Psoas muscle (tissue), 7 donors: ENCODE measurements at regions not wholly inside any gene's neighbourhood (a gene's known extent, or its start where the extent isn't known, plus 50 kb on each side); places are given as distances from the start of the nearest gene placed in this dataset.

Experiments used
- ATAC-seq, 4 donors: fragments of 200-7000 bp; cut with Tn5 transposase; one replicate each; pipeline ENCODE4 v1.9.1; 2020; ENCODE audit warnings: moderate library complexity in 3 of 4, mild to moderate bottlenecking in 2 of 4
- DNase-seq, 2 donors: peaks; one replicate each; pipeline ENCODE4 v3.0.0-alpha.2; 2020
- H3K27ac ChIP-seq: fragments of 200-600 bp; one replicate; pipeline ENCODE4 v1.8.0; 2022
- H3K27me3 ChIP-seq, 3 donors: fragments of 200-600 bp in 1 of 3; one replicate each; pipeline versions ENCODE4 v1.6.1 to v1.8.0; 2013 to 2022; ENCODE audit warnings: low read length in 2 of 3, mild to moderate bottlenecking in 2 of 3, moderate library complexity in 1 of 3; ENCODE audit not compliant: insufficient read depth in 3 of 3
- H3K36me3 ChIP-seq, 2 donors: fragments of 200-600 bp in 1 of 2; one replicate each; pipeline versions ENCODE4 v1.6.1 to v1.8.0; 2013 to 2022; ENCODE audit warnings: low read depth in 1 of 2, mild to moderate bottlenecking in 1 of 2, moderate library complexity in 1 of 2; ENCODE audit not compliant: insufficient read depth in 1 of 2
- H3K4me1 ChIP-seq: fragments of 200-600 bp; one replicate; pipeline ENCODE4 v1.8.0; 2022
- H3K4me3 ChIP-seq: fragments of 200-600 bp; one replicate; pipeline ENCODE4 v1.8.0; 2022; ENCODE audit warnings: mild to moderate bottlenecking
- H3K9me3 ChIP-seq: fragments of 200-600 bp; one replicate; pipeline ENCODE4 v1.8.0; 2022
- WGBS, 3 donors: extraction: QIAGEN DNeasy Blood & Tissue Kit; methylation state at CpG; one replicate each; pipeline versions ENCODE4 v1.1.6 to v1.1.7; 2013; 5-methylcytosine and 5-hydroxymethylcytosine counted together
- intact Hi-C, 2 donors: fragments of 100-400 bp; cut with DNase I; formaldehyde crosslinking; loops; one replicate each; pipeline versions ENCODE4 v1.11.0 to v1.14.2; 2022
- TF ChIP-seq, protein P1 (sequence below): fragments of 200-600 bp; IDR thresholded peaks from one replicate; pipeline ENCODE4 v1.8.0; 2022; ENCODE audit warnings: antibody characterized with exemption
- donor health status: healthy with polysubstance abuse.
- donor health status: DM: no; HTN: no; CAD: no; lungs with moderate emphysema.
- donor health status: Bipolar disorder and iron deficiency.
- donor health status: healthy.
- donor health status: DM: yes; HTN: yes; CAD: no.
- donor health status: DM: no; HTN: no; CAD: no.
- donor health status: DM: yes; HTN: yes; CAD: no.

DNA sequence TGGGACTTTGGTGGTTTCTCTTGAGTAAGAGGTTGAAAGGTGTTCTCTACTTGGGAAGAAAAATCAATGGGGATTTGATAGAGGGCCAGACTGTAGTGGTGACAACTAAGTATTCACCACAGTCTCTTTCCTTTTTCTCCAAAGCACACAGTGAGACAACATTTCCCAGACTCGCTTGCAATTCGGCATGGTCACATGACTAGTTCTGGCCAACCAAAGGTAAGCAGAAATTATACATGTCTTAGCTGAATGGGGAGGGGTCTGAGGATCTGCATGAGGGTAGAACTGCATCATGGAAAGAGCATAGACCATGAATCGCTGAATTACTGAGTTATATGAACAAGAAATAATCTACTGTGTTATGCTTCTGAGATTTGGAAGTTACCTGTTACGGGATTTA, 144.5 kb upstream of the MYRIP start:
- 91 to 95% (median 93%) methylated on average over 4 of the region's 4 CpGs for WGBS, 3 donors
- DNase-seq (no peak), ATAC-seq (no peak)
- no peak overlapping the region for H3K4me3 ChIP-seq
- H3K27me3 ChIP-seq = no peaks in the 10 kb centered on the region
- TF ChIP-seq, protein P1, sequence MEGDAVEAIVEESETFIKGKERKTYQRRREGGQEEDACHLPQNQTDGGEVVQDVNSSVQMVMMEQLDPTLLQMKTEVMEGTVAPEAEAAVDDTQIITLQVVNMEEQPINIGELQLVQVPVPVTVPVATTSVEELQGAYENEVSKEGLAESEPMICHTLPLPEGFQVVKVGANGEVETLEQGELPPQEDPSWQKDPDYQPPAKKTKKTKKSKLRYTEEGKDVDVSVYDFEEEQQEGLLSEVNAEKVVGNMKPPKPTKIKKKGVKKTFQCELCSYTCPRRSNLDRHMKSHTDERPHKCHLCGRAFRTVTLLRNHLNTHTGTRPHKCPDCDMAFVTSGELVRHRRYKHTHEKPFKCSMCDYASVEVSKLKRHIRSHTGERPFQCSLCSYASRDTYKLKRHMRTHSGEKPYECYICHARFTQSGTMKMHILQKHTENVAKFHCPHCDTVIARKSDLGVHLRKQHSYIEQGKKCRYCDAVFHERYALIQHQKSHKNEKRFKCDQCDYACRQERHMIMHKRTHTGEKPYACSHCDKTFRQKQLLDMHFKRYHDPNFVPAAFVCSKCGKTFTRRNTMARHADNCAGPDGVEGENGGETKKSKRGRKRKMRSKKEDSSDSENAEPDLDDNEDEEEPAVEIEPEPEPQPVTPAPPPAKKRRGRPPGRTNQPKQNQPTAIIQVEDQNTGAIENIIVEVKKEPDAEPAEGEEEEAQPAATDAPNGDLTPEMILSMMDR = no peak
- intact Hi-C loops = no loop called here
- no peaks in the 10 kb centered on the region for H3K9me3 ChIP-seq
- no peak overlapping the region for H3K27ac ChIP-seq
- no peaks in the 10 kb centered on the region for H3K4me1 ChIP-seq
- no peaks in the 10 kb centered on the region for H3K36me3 ChIP-seq

DNA sequence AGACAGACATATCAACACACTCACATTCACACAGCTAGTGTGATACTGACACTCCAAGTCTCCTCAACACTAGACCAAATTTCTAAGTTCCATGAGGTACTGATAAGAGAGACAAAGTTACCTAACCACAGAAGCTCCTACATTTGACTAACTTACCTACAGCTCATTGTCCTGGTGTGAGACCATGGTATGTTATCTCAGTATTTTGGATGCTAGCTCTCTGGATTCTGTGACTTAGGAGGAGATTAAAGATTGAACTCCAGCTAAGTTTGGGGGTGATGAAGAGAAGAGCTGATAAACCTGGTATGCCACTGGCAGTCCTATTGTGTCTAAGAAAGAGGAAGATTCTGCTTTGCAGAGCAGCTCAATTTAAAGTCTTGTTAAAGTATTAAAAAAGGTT, 144.0 kb upstream of the MYRIP start:
- Histone ChIP-seq H3K9me3 (no peaks in the 10 kb centered on the region), H3K36me3 (no peaks in the 10 kb centered on the region), H3K27ac (no peak overlapping the region), H3K4me3 (no peak overlapping the region), H3K27me3 (no peaks in the 10 kb centered on the region), H3K4me1 (no peaks in the 10 kb centered on the region)
- intact Hi-C loops = no loop called here
- TF ChIP-seq, protein P1 = no peak
- no peak for ATAC-seq
- DNase-seq = no peak

DNA sequence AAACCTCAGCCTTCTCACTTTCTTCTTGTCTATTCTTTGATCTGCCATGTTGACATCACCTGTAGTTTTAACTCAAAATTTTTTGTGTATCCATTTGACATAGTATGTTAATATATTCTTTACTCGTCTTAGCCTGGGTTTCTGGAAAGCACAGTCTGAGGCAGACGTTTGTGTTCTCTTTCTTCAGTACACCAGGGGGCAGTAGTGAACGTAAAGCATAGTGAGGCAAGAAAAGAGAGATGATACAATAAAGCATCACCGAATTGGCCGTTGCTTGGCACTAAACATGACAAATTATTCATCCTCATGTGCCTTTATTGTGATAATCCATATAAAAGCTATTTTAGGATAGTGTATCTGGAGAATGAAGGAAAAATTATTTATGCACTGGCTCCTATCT, 141.0 kb upstream of the MYRIP start:
- DNase-seq (no peak), ATAC-seq (no peak)
- 11 to 24% (median 12%) methylated on average over 5 of the region's 5 CpGs for WGBS, 3 donors
- Histone ChIP-seq H3K9me3 (no peaks in the 10 kb centered on the region), H3K4me1 (no peaks in the 10 kb centered on the region), H3K36me3 (no peaks in the 10 kb centered on the region), H3K27me3 (no peaks in the 10 kb centered on the region), H3K4me3 (no peak overlapping the region), H3K27ac (no peak overlapping the region)
- intact Hi-C loops = no loop called here
- TF ChIP-seq, protein P1 = peak; percentile 44

DNA sequence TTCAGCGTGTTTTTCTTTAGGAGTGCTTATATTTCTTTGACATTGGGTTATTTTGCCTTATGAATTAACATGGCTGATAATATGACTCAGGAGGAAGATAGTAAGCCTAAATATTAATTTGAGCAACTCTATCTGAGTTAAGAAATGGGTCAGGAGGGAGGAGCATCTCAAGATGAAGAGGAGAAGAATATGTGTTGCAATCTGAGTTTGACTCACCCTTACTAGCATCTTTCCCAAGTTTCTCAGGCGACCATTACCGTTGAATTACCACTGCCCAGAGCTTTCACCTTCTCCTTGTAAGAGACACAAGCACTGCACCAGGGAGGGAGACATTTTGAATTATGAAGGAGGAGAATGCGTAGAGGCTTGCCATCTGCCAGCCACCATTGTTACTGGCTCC, 138.3 kb upstream of the MYRIP start:
- Histone ChIP-seq H3K4me1 (no peaks in the 10 kb centered on the region), H3K4me3 (no peak overlapping the region), H3K27me3 (no peaks in the 10 kb centered on the region), H3K36me3 (no peaks in the 10 kb centered on the region), H3K27ac (no peak overlapping the region), H3K9me3 (no peaks in the 10 kb centered on the region)
- intact Hi-C loops = no loop called here
- no peak for ATAC-seq
- 83 to 92% (median 85%) methylated on average over 4 of the region's 4 CpGs for WGBS, 3 donors
- DNase-seq = no peak
- TF ChIP-seq, protein P1 = no peak

DNA sequence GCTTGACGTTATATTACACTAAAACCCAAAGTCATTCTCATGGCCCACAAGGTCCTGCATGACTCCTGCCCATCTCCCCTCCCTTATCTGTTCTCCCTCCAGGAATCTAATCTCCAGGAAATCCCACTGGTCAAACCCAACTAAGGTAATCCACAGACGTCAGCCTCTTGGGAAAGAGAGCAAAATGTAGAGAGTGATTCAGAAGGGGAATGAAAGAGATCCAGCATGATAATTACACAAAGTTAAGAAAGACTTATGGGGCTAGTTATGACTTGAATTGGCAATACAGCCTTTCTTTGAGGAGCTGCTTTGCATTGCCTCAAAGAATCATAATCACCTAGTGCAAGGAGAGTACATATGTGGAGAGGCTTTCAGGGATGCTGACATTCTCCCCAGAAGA, 137.8 kb upstream of the MYRIP start:
- 46 to 56% (median 49%) methylated on average over 2 of the region's 2 CpGs for WGBS, 3 donors
- ATAC-seq = no peak
- Histone ChIP-seq H3K4me1 (no peaks in the 10 kb centered on the region), H3K4me3 (no peak overlapping the region), H3K27me3 (no peaks in the 10 kb centered on the region), H3K27ac (no peak overlapping the region), H3K9me3 (no peaks in the 10 kb centered on the region), H3K36me3 (no peaks in the 10 kb centered on the region)
- DNase-seq = no peak
- intact Hi-C loops = no loop called here
- TF ChIP-seq, protein P1 = no peak
